ENCODE measurements at regions not wholly inside any gene's neighbourhood (a gene's known extent, or its start where the extent isn't known, plus 50 kb on each side); places are given as distances from the start of the nearest gene placed in this dataset.

- ATAC-seq, result no peak
Measured at GRCh38 chr3:162437480-162437879, 940.9 kb downstream of the OTOL1 start.

- ATAC-seq, result no peak
Measured at GRCh38 chr3:162441716-162442115, 945.1 kb downstream of the OTOL1 start.

- ATAC-seq, result no peak
Measured at GRCh38 chr3:162443376-162443775, 946.8 kb downstream of the OTOL1 start.

- no peak for ATAC-seq
Measured at GRCh38 chr3:162468791-162469190, 972.2 kb downstream of the OTOL1 start.

- ATAC-seq, result no peak
Measured at GRCh38 chr3:162487138-162487537, 990.5 kb downstream of the OTOL1 start.

GRCh38 chr3:162489853-162490252, 993.2 kb downstream of the OTOL1 start:
- ATAC-seq, result no peak

GRCh38 chr3:162491952-162492351, 995.3 kb downstream of the OTOL1 start:
- no peak for ATAC-seq

- ATAC-seq, result no peak
Measured at GRCh38 chr3:162492446-162493081, 996.0 kb downstream of the OTOL1 start.

GRCh38 chr3:162498626-162499025, 1002.0 kb downstream of the OTOL1 start:
- ATAC-seq, result no peak

GRCh38 chr3:162507397-162507796, 1010.8 kb downstream of the OTOL1 start:
- ATAC-seq, result no peak

- no peak for ATAC-seq
Measured at GRCh38 chr3:162512488-162512887, 1015.9 kb downstream of the OTOL1 start.

- no peak for ATAC-seq
Measured at GRCh38 chr3:162517110-162517509, 1020.5 kb downstream of the OTOL1 start.

GRCh38 chr3:162521669-162522068, 1025.1 kb downstream of the OTOL1 start:
- ATAC-seq, result no peak

- no peak for ATAC-seq
Measured at GRCh38 chr3:162525066-162525742, 1028.6 kb downstream of the OTOL1 start.

- no peak for ATAC-seq
Measured at GRCh38 chr3:162525771-162526170, 1029.2 kb downstream of the OTOL1 start.

- no peak for ATAC-seq
Measured at GRCh38 chr3:162534431-162534830, 1037.8 kb downstream of the OTOL1 start.

- ATAC-seq, result no peak
Measured at GRCh38 chr3:162538491-162538890, 1041.9 kb downstream of the OTOL1 start.

- ATAC-seq, result no peak
Measured at GRCh38 chr3:162538906-162539305, 1042.3 kb downstream of the OTOL1 start.

- no peak for ATAC-seq
Measured at GRCh38 chr3:162540421-162540820, 1043.8 kb downstream of the OTOL1 start.

- no peak for ATAC-seq
Measured at GRCh38 chr3:162541923-162542322, 1045.3 kb downstream of the OTOL1 start.

GRCh38 chr3:162544246-162544645, 1047.6 kb downstream of the OTOL1 start:
- ATAC-seq, result no peak

- no peak for ATAC-seq
Measured at GRCh38 chr3:162546910-162547309, 1050.3 kb downstream of the OTOL1 start.

GRCh38 chr3:162547321-162547720, 1050.7 kb downstream of the OTOL1 start:
- no peak for ATAC-seq

- ATAC-seq, result no peak
Measured at GRCh38 chr3:162555761-162556160, 1059.2 kb downstream of the OTOL1 start.

- ATAC-seq, result no peak
Measured at GRCh38 chr3:162558016-162558415, 1061.4 kb downstream of the OTOL1 start.

Data from activated CD4-positive, CD25-positive, alpha-beta regulatory T cell treated with anti-CD3 and anti-CD28 coated beads, Interleukin-2, amount 50 U/mL, for 24 hours (primary cell).